Bronchial epithelial cell (primary cell): ENCODE measurements at regions not wholly inside any gene's neighbourhood (a gene's known extent, or its start where the extent isn't known, plus 50 kb on each side); places are given as distances from the start of the nearest gene placed in this dataset.

Source experiments
- DNase-seq: peaks from one replicate; pipeline ENCODE4 v3.0.0-alpha.2; 2010; ENCODE audit warnings: low read depth
- FAIRE-seq: peaks from 2 replicates; lab custom pipeline; 2011; peaks lifted over from hg19 to GRCh38; lab: Jason Lieb, UNC
- H3K27me3 ChIP-seq: 2 replicates; pipeline ENCODE4 v1.5.1; 2011; ENCODE audit warnings: low read length; ENCODE audit not compliant: control insufficient read depth, insufficient read depth
- H3K36me3 ChIP-seq: 2 replicates; pipeline ENCODE4 v1.5.1; 2011; ENCODE audit warnings: low read length; ENCODE audit not compliant: control insufficient read depth, insufficient read depth
- H3K4me3 ChIP-seq: 2 replicates; pipeline ENCODE4 v1.5.1; 2011; ENCODE audit warnings: mild to moderate bottlenecking, low read depth, low read length, control low read depth
- CTCF ChIP-seq: IDR thresholded peaks from 2 replicates; pipeline ENCODE4 v1.5.1; 2011; ENCODE audit warnings: mild to moderate bottlenecking, moderate library complexity, low read length, control low read depth, inconsistent platforms; ENCODE audit not compliant: insufficient read depth, severe bottlenecking

GRCh38 chr11:90836031-90836430 is 613.2 kb upstream of the CHORDC1 start:
- no peak for FAIRE-seq
- DNase-seq = no peak
- no peak for TF ChIP-seq CTCF
- H3K4me3 ChIP-seq = no peak overlapping the region
- H3K27me3 ChIP-seq = no peaks in the 10 kb centered on the region
- no peaks in the 10 kb centered on the region for H3K36me3 ChIP-seq

- no peaks in the 10 kb centered on the region for H3K27me3 ChIP-seq
- TF ChIP-seq CTCF = no peak
- no peak for FAIRE-seq
- peak; percentile 26 for DNase-seq
- H3K4me3 ChIP-seq = no peak overlapping the region
- H3K36me3 ChIP-seq = no peaks in the 10 kb centered on the region
Observed at GRCh38 chr11:90823446-90823845, 600.6 kb upstream of the CHORDC1 start.

- H3K36me3 ChIP-seq = no peaks in the 10 kb centered on the region
- DNase-seq (no peak), FAIRE-seq (no peak)
- H3K4me3 ChIP-seq = no peak overlapping the region
- H3K27me3 ChIP-seq = no peaks in the 10 kb centered on the region
- TF ChIP-seq CTCF = no peak
Observed at GRCh38 chr11:90822996-90823395, 600.1 kb upstream of the CHORDC1 start.

GRCh38 chr11:90818196-90818745 is 595.4 kb upstream of the CHORDC1 start:
- Histone ChIP-seq H3K36me3 (no peaks in the 10 kb centered on the region), H3K4me3 (no peak overlapping the region), H3K27me3 (no peaks in the 10 kb centered on the region)
- TF ChIP-seq CTCF = no peak
- DNase-seq = peak; percentile 14
- FAIRE-seq = no peak

GRCh38 chr11:90809581-90809980 is 586.7 kb upstream of the CHORDC1 start:
- Histone ChIP-seq H3K27me3 (no peaks in the 10 kb centered on the region), H3K36me3 (no peaks in the 10 kb centered on the region), H3K4me3 (no peak overlapping the region)
- no peak for TF ChIP-seq CTCF
- peak; percentile 80 for DNase-seq
- no peak for FAIRE-seq

GRCh38 chr11:90805172-90805571 is 582.3 kb upstream of the CHORDC1 start:
- TF ChIP-seq CTCF = no peak
- DNase-seq = peak; percentile 56
- Histone ChIP-seq H3K36me3 (no peaks in the 10 kb centered on the region), H3K4me3 (no peak overlapping the region), H3K27me3 (no peaks in the 10 kb centered on the region)
- FAIRE-seq = no peak
